ENCODE measurements at regions not wholly inside any gene's neighbourhood (a gene's known extent, or its start where the extent isn't known, plus 50 kb on each side); places are given as distances from the start of the nearest gene placed in this dataset.

GRCh38 chr16:26546573-26546972, 520.2 kb upstream of the C16orf82 start:
- Histone ChIP-seq H3K4me1 (ENCODE audit: control insufficient read depth, extremely low read depth, insufficient read depth, low read length) (no peaks in the 10 kb centered on the region), H4K20me1 (ENCODE audit: control insufficient read depth, extremely low read depth, insufficient read depth, low read length) (no peaks in the 10 kb centered on the region), H3K27ac (ENCODE audit: insufficient read depth, low read length) (no peak overlapping the region), H3K9ac (ENCODE audit: insufficient read depth, low read length) (no peak overlapping the region), H2AFZ (ENCODE audit: low read length) (no peak overlapping the region), H3K36me3 (ENCODE audit: control insufficient read depth, insufficient read depth, low read length) (no peaks in the 10 kb centered on the region), H3K9me3 (ENCODE audit: control insufficient read depth, insufficient read depth, low read depth, low read length) (no peaks in the 10 kb centered on the region), H3K27me3 (ENCODE audit: control insufficient read depth, insufficient read depth, low read length) (no peaks in the 10 kb centered on the region), H3K79me2 (ENCODE audit: control insufficient read depth, insufficient read depth, low read length) (no peaks in the 10 kb centered on the region), H3K4me3 (replicated peaks in 1 of 4; ENCODE audit: control extremely low read depth in 1 of 4, insufficient read depth in 1 of 4, low read depth in 3 of 4, low read length in 4 of 4) (no peak overlapping the region), H3K4me2 (ENCODE audit: extremely low read depth, insufficient read depth, low read length) (no peak overlapping the region)
- no peak for DNase-seq (ENCODE audit: low read depth in 2 of 2)
- TF ChIP-seq CTCF (conservative IDR thresholded peaks at IDR 0.05 in 1 of 2, IDR thresholded peaks at IDR 0.05 in 1 of 2; ENCODE audit: low read depth in 1 of 2, low read length in 2 of 2): no peak
- TF ChIP-seq EZH2 (IDR thresholded peaks at IDR 0.05; ENCODE audit: low read length, missing control alignments): no peak

DNA sequence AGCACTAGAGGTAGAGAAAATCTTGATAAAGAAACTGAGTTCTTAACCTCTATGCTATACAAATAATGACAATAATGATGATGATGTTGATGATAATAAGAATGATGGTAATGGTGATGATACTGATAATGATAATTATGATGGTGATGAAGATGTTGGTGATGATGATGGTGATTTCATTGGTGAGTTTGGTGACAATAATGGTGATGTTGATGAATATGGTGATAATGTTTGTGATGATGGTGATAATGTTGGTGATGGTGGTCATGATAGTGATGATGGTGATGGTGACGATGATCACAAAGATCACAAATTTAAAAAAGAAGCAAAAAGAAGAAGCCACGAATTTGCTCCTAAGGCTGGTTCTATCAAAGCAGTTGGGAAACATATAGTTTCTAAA, 519.0 kb upstream of the C16orf82 start:
- no peak overlapping the region for H3K4me3 ChIP-seq (replicated peaks in 1 of 4; ENCODE audit: control extremely low read depth in 1 of 4, insufficient read depth in 1 of 4, low read depth in 3 of 4, low read length in 4 of 4)
- no peaks in the 10 kb centered on the region for H3K4me1 ChIP-seq (ENCODE audit: control insufficient read depth, extremely low read depth, insufficient read depth, low read length)
- no peak overlapping the region for H2AFZ ChIP-seq (ENCODE audit: low read length)
- H3K4me2 ChIP-seq (ENCODE audit: extremely low read depth, insufficient read depth, low read length): no peak overlapping the region
- no peak for DNase-seq (ENCODE audit: low read depth in 2 of 2)
- no peak for TF ChIP-seq CTCF (conservative IDR thresholded peaks at IDR 0.05 in 1 of 2, IDR thresholded peaks at IDR 0.05 in 1 of 2; ENCODE audit: low read depth in 1 of 2, low read length in 2 of 2)
- TF ChIP-seq EZH2 (IDR thresholded peaks at IDR 0.05; ENCODE audit: low read length, missing control alignments): no peak
- H3K79me2 ChIP-seq (ENCODE audit: control insufficient read depth, insufficient read depth, low read length): no peaks in the 10 kb centered on the region
- no peaks in the 10 kb centered on the region for H3K9me3 ChIP-seq (ENCODE audit: control insufficient read depth, insufficient read depth, low read depth, low read length)
- no peak overlapping the region for H3K9ac ChIP-seq (ENCODE audit: insufficient read depth, low read length)
- no peaks in the 10 kb centered on the region for H3K27me3 ChIP-seq (ENCODE audit: control insufficient read depth, insufficient read depth, low read length)
- no peaks in the 10 kb centered on the region for H4K20me1 ChIP-seq (ENCODE audit: control insufficient read depth, extremely low read depth, insufficient read depth, low read length)
- H3K36me3 ChIP-seq (ENCODE audit: control insufficient read depth, insufficient read depth, low read length): no peaks in the 10 kb centered on the region
- H3K27ac ChIP-seq (ENCODE audit: insufficient read depth, low read length): no peak overlapping the region

DNA sequence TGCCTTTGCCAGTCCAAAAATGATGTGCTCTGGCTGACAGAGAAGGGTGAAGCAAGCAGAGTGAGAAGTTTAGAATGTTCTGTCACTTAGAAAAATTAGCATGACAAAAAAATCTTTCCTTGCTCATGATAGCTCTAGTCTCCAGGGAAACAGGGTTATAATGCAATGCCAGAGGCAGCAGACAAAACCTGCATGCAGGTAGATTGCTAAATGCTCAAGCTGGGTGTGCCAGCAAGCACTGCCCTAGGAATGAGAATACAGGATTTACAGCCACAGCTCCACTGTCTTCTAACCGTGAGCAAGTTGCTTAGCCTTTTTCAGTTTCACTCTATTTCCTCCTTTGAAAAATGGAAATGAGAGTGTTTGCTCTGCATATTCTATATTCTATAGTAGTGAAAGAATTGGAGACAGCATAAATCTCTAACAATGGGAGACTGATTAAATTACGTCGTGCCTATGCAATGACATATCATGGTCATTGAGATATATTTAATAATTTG, 516.6 kb upstream of the C16orf82 start:
- no peak overlapping the region for H3K4me3 ChIP-seq (replicated peaks in 1 of 4; ENCODE audit: control extremely low read depth in 1 of 4, insufficient read depth in 1 of 4, low read depth in 3 of 4, low read length in 4 of 4)
- H3K36me3 ChIP-seq (ENCODE audit: control insufficient read depth, insufficient read depth, low read length): no peaks in the 10 kb centered on the region
- H3K4me1 ChIP-seq (ENCODE audit: control insufficient read depth, extremely low read depth, insufficient read depth, low read length): no peaks in the 10 kb centered on the region
- no peak for TF ChIP-seq CTCF (conservative IDR thresholded peaks at IDR 0.05 in 1 of 2, IDR thresholded peaks at IDR 0.05 in 1 of 2; ENCODE audit: low read depth in 1 of 2, low read length in 2 of 2)
- no peak for TF ChIP-seq EZH2 (IDR thresholded peaks at IDR 0.05; ENCODE audit: low read length, missing control alignments)
- no peak overlapping the region for H3K9ac ChIP-seq (ENCODE audit: insufficient read depth, low read length)
- no peak overlapping the region for H2AFZ ChIP-seq (ENCODE audit: low read length)
- no peaks in the 10 kb centered on the region for H4K20me1 ChIP-seq (ENCODE audit: control insufficient read depth, extremely low read depth, insufficient read depth, low read length)
- no peaks in the 10 kb centered on the region for H3K79me2 ChIP-seq (ENCODE audit: control insufficient read depth, insufficient read depth, low read length)
- H3K27ac ChIP-seq (ENCODE audit: insufficient read depth, low read length): no peak overlapping the region
- no peak for DNase-seq (ENCODE audit: low read depth in 2 of 2)
- H3K27me3 ChIP-seq (ENCODE audit: control insufficient read depth, insufficient read depth, low read length): no peaks in the 10 kb centered on the region
- H3K4me2 ChIP-seq (ENCODE audit: extremely low read depth, insufficient read depth, low read length): no peak overlapping the region
- no peaks in the 10 kb centered on the region for H3K9me3 ChIP-seq (ENCODE audit: control insufficient read depth, insufficient read depth, low read depth, low read length)

Data from fibroblast of lung (primary cell).